ENCODE measurements at regions not wholly inside any gene's neighbourhood (a gene's known extent, or its start where the extent isn't known, plus 50 kb on each side); places are given as distances from the start of the nearest gene placed in this dataset.

- TF ChIP-seq CTCF (IDR thresholded peaks at IDR 0.05; ENCODE audit: insufficient read depth, low read length, poor library complexity, severe bottlenecking) (no peak), EZH2phosphoT487 (conservative IDR thresholded peaks at IDR 0.05; ENCODE audit: low read length) (no peak)
These were observed 110.9 kb downstream of the VGLL3 start for GRCh38 chr3:86880066-86880465.
